ENCODE measurements at regions not wholly inside any gene's neighbourhood (a gene's known extent, or its start where the extent isn't known, plus 50 kb on each side); places are given as distances from the start of the nearest gene placed in this dataset.

DNA sequence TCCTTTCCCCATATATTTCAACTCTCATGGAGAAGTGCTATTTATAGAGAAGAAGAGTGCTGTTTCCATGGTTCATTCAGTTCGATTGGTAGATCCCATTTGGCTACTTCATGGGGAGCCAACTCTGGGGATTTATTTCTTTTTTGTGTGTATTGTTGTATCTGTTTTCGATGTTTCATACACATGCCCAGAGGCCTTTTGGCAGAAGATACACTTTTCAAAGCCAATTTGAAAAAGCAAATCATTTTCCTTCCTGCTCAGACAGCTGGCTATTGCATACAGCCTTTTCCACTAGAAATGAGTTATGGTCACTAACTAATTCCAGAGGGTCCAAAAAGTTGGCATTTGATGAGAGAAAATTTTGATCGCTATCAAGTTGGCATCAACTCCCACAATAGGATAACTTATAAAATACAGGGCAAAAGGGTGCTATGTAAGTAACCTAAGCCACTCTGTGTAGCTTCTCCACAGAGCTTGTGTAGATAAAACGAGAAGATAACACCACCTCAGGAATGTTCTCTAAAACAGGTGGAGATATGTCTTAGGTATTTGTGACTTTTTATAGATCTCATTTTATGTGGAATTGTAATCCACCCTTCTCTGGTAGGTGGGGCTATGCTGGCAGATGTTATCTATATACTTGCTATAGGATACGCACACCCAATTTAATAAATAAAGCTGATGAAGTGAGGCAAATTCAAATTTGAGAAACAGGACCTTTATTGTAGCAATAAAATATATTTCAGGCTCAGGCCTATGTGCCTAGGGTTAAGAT is 798.5 kb downstream of the SATB2 start:
- TF ChIP-seq CEBPB (IDR thresholded peaks at IDR 0.05) (no peak), TEAD4 (IDR thresholded peaks at IDR 0.05) (no peak), EP300 (IDR thresholded peaks at IDR 0.05; ENCODE audit: borderline replicate concordance) (no peak), NFIC (IDR thresholded peaks at IDR 0.05) (no peak), FOXM1 (IDR thresholded peaks at IDR 0.05; ENCODE audit: borderline replicate concordance, low read depth) (no peak)
- TF ChIP-seq, protein P1, sequence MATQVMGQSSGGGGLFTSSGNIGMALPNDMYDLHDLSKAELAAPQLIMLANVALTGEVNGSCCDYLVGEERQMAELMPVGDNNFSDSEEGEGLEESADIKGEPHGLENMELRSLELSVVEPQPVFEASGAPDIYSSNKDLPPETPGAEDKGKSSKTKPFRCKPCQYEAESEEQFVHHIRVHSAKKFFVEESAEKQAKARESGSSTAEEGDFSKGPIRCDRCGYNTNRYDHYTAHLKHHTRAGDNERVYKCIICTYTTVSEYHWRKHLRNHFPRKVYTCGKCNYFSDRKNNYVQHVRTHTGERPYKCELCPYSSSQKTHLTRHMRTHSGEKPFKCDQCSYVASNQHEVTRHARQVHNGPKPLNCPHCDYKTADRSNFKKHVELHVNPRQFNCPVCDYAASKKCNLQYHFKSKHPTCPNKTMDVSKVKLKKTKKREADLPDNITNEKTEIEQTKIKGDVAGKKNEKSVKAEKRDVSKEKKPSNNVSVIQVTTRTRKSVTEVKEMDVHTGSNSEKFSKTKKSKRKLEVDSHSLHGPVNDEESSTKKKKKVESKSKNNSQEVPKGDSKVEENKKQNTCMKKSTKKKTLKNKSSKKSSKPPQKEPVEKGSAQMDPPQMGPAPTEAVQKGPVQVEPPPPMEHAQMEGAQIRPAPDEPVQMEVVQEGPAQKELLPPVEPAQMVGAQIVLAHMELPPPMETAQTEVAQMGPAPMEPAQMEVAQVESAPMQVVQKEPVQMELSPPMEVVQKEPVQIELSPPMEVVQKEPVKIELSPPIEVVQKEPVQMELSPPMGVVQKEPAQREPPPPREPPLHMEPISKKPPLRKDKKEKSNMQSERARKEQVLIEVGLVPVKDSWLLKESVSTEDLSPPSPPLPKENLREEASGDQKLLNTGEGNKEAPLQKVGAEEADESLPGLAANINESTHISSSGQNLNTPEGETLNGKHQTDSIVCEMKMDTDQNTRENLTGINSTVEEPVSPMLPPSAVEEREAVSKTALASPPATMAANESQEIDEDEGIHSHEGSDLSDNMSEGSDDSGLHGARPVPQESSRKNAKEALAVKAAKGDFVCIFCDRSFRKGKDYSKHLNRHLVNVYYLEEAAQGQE (IDR thresholded peaks at IDR 0.05; ENCODE audit: low read depth): no peak
- TF ChIP-seq, protein P2, sequence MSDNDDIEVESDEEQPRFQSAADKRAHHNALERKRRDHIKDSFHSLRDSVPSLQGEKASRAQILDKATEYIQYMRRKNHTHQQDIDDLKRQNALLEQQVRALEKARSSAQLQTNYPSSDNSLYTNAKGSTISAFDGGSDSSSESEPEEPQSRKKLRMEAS (IDR thresholded peaks at IDR 0.05): no peak

DNA sequence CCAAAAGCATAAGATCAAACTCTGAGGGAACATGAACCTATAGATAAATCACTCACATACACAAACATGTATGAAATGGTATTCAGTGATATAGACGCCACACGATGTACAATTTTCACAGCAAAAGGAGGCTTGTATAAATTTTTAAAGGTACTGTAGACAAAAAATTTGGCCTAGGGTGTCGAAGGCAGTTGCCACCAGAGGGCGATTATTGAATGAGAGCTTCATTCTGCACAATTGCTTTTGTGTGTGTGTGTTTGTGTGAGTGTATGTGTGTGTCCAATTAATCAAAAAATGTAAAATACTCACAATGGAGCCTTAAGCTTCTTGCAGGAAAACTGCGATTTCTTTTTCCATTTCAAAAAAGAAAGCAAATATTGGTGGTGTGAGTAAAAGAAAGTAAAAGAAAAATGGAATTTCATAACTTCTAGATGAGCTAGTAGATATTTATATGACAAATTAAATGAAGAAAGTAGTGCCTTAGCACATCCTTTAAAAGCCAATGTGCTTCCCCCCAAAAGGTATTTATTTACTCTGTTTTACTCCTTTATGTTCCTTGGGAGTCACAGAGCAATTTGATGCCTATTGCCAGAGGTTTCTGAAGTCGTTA is 800.1 kb downstream of the SATB2 start:
- no peak for TF ChIP-seq TEAD4 (IDR thresholded peaks at IDR 0.05)
- TF ChIP-seq, protein P1 (IDR thresholded peaks at IDR 0.05; ENCODE audit: low read depth): no peak
- no peak for TF ChIP-seq TCF12 (IDR thresholded peaks at IDR 0.05; ENCODE audit: low read depth)
- TF ChIP-seq CEBPB (IDR thresholded peaks at IDR 0.05): no peak
- peak; percentile 38; the same call in 1 of the 2 replicates for TF ChIP-seq RAD21 (IDR thresholded peaks at IDR 0.05; ENCODE audit: low read depth)
- no peak for TF ChIP-seq TAF1 (IDR thresholded peaks at IDR 0.05; ENCODE audit: low read depth)

DNA sequence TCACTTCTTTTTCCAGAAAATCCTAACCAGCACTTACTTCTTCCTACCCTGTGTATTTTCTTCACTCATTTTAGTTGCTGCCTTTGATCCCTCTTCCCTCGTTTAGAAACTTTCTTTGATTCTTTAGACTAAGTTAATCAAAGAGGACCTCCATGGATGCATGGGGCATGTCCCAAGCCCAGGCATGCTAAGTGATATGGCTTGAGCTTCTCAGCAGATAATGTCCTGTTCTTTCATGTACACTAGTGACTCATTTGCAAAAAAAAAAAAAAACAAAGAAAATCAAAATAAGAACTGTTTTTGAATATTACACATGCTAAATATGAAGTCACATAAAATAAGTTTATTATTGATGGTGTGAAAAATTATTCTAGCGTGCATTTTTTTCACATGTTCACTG is 800.9 kb downstream of the SATB2 start:
- TF ChIP-seq, protein P3, sequence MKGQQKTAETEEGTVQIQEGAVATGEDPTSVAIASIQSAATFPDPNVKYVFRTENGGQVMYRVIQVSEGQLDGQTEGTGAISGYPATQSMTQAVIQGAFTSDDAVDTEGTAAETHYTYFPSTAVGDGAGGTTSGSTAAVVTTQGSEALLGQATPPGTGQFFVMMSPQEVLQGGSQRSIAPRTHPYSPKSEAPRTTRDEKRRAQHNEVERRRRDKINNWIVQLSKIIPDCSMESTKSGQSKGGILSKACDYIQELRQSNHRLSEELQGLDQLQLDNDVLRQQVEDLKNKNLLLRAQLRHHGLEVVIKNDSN (IDR thresholded peaks at IDR 0.05): no peak
- TF ChIP-seq EP300 (IDR thresholded peaks at IDR 0.05; ENCODE audit: borderline replicate concordance): no peak
- no peak for TF ChIP-seq TAF1 (IDR thresholded peaks at IDR 0.05; ENCODE audit: low read depth)
- TF ChIP-seq CREB1 (IDR thresholded peaks at IDR 0.05; ENCODE audit: low read depth): no peak
- no peak for TF ChIP-seq NFIC (IDR thresholded peaks at IDR 0.05)
- no peak for TF ChIP-seq TEAD4 (IDR thresholded peaks at IDR 0.05)
- no peak for TF ChIP-seq EGR1 (IDR thresholded peaks at IDR 0.05)
- TF ChIP-seq RAD21 (IDR thresholded peaks at IDR 0.05; ENCODE audit: low read depth): no peak
- TF ChIP-seq TCF12 (IDR thresholded peaks at IDR 0.05; ENCODE audit: low read depth): no peak
- TF ChIP-seq CEBPB (IDR thresholded peaks at IDR 0.05): no peak
- TF ChIP-seq, protein P1 (IDR thresholded peaks at IDR 0.05; ENCODE audit: low read depth): no peak
- TF ChIP-seq, protein P2 (IDR thresholded peaks at IDR 0.05): no peak
- TF ChIP-seq FOXM1 (IDR thresholded peaks at IDR 0.05; ENCODE audit: borderline replicate concordance, low read depth): no peak
- no peak for TF ChIP-seq ZBTB7A (IDR thresholded peaks at IDR 0.05; ENCODE audit: low read depth)
- TF ChIP-seq YY1 (IDR thresholded peaks at IDR 0.05; ENCODE audit: low read depth): no peak

DNA sequence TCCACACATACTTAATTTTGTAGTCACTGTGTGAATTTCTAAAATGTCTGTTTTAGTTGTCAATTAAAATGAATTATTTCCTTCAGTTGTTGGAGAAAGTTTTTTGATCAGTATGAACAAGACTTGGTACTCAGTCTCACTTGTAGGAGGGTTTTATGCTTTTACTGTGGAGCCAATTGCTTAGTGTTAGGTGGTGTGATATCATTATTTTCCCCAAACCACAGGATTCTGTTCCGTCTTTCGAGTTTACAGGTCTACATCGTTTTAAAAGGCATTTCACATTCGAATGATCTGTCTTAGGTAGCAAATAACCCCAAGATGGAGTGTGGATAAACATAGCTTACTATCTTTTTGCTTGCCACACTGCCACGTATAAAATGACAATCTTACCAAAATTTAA is 803.1 kb downstream of the SATB2 start:
- TF ChIP-seq, protein P3 (IDR thresholded peaks at IDR 0.05): no peak
- TF ChIP-seq TAF1 (IDR thresholded peaks at IDR 0.05; ENCODE audit: low read depth) (no peak), TCF12 (IDR thresholded peaks at IDR 0.05; ENCODE audit: low read depth) (no peak), NFIC (IDR thresholded peaks at IDR 0.05) (no peak), EP300 (IDR thresholded peaks at IDR 0.05; ENCODE audit: borderline replicate concordance) (no peak), ZBTB7A (IDR thresholded peaks at IDR 0.05; ENCODE audit: low read depth) (no peak), YY1 (IDR thresholded peaks at IDR 0.05; ENCODE audit: low read depth) (no peak), EGR1 (IDR thresholded peaks at IDR 0.05) (no peak), CEBPB (IDR thresholded peaks at IDR 0.05) (no peak), RAD21 (IDR thresholded peaks at IDR 0.05; ENCODE audit: low read depth) (no peak), FOXM1 (IDR thresholded peaks at IDR 0.05; ENCODE audit: borderline replicate concordance, low read depth) (no peak)
- TF ChIP-seq, protein P2 (IDR thresholded peaks at IDR 0.05): no peak
- TF ChIP-seq, protein P1 (IDR thresholded peaks at IDR 0.05; ENCODE audit: low read depth): no peak

All from Ishikawa (cell line).